BLaER1 treated with 17β-estradiol and CSF1 and Interleukin-3, amounts not matched to agents 10 nM and 100 nM (cell line): ENCODE measurements at regions not wholly inside any gene's neighbourhood (a gene's known extent, or its start where the extent isn't known, plus 50 kb on each side); places are given as distances from the start of the nearest gene placed in this dataset.

Experiments used
- H3K27ac ChIP-seq, 11 experiments: shearing (Covaris generic); formaldehyde crosslinking; 2 replicates each; pipeline ENCODE4 v1.8.1; 2022
- H3K27me3 ChIP-seq, 11 experiments: shearing (Covaris generic); formaldehyde crosslinking; 2 replicates each; pipeline ENCODE4 v1.8.1; 2022
- H3K36me3 ChIP-seq, 11 experiments: shearing (Covaris generic); formaldehyde crosslinking; 2 replicates each; pipeline ENCODE4 v1.8.1; 2022
- H3K4me1 ChIP-seq, 10 experiments: shearing (Covaris generic); formaldehyde crosslinking; 2 replicates each; pipeline ENCODE4 v1.8.1; 2022
- H3K4me2 ChIP-seq, 11 experiments: shearing (Covaris generic); formaldehyde crosslinking; 2 replicates each; pipeline ENCODE4 v1.8.1; 2022
- H3K4me3 ChIP-seq, 10 experiments: shearing (Covaris generic); formaldehyde crosslinking; 2 replicates each; pipeline ENCODE4 v1.8.1; 2022
- H3K9ac ChIP-seq, 11 experiments: shearing (Covaris generic); formaldehyde crosslinking; 2 replicates each; pipeline ENCODE4 v1.8.1; 2022
- H3K9me3 ChIP-seq, 11 experiments: shearing (Covaris generic); formaldehyde crosslinking; replicated peaks in 1 of 11; 2 replicates each; pipeline ENCODE4 v1.8.1; 2022
- H4K20me1 ChIP-seq, 11 experiments: shearing (Covaris generic); formaldehyde crosslinking; 2 replicates each; pipeline ENCODE4 v1.8.1; 2022
- Cebpa-rat ChIP-seq, 11 experiments: shearing (Covaris generic); IDR thresholded peaks; 2 replicates each; pipeline ENCODE4 v1.8.1; 2022

GRCh38 chr21:18887922-18888602, 484.5 kb upstream of the TMPRSS15 start:
- Histone ChIP-seq H3K4me3 (no peak overlapping the region), H4K20me1 (no peaks in the 10 kb centered on the region), H3K9me3 (peaks cover 7 to 10% (median 9%) of the 10 kb centered on the region in 11 experiments; a peak in 15 of 22 replicates), H3K27ac (no peak overlapping the region), H3K4me2 (no peak overlapping the region), H3K27me3 (no peaks in the 10 kb centered on the region), H3K36me3 (no peaks in the 10 kb centered on the region), H3K4me1 (no peaks in the 10 kb centered on the region), H3K9ac (no peak overlapping the region)
- no peak for TF ChIP-seq Cebpa-rat (IDR thresholded peaks at IDR 0.05)

DNA sequence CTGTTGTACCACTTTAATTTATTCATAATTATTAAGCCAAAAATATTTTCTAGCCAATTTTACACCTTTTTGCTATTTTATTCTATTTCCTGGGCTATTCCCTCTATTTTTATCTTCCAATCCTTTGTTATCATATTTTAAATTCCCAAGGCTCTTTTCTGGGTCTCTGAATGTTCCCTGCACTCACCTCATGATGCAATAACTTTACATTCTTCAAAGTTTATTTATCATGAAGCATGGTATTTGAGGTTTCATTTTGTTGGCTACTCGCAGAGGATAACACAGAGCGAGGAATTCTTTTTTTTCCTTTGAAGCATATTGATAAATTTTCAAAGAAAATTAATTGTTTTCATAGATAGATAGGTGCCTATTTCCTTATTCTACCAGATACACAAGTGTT, 489.8 kb upstream of the TMPRSS15 start:
- Histone ChIP-seq H3K9me3 (no peaks in the 10 kb centered on the region), H3K4me2 (no peak overlapping the region), H4K20me1 (no peaks in the 10 kb centered on the region), H3K9ac (no peak overlapping the region), H3K4me3 (no peak overlapping the region), H3K27ac (no peak overlapping the region), H3K27me3 (no peaks in the 10 kb centered on the region), H3K4me1 (no peaks in the 10 kb centered on the region), H3K36me3 (no peaks in the 10 kb centered on the region)
- no peak for TF ChIP-seq Cebpa-rat (IDR thresholded peaks at IDR 0.05)

- Histone ChIP-seq H3K9ac (no peak overlapping the region), H3K27me3 (no peaks in the 10 kb centered on the region), H3K36me3 (no peaks in the 10 kb centered on the region), H4K20me1 (no peaks in the 10 kb centered on the region), H3K27ac (no peak overlapping the region), H3K4me1 (no peaks in the 10 kb centered on the region), H3K4me2 (no peak overlapping the region), H3K4me3 (no peak overlapping the region), H3K9me3 (no peaks in the 10 kb centered on the region)
- TF ChIP-seq Cebpa-rat (IDR thresholded peaks at IDR 0.05): no peak
Measured at GRCh38 chr21:18894387-18894786, 490.8 kb upstream of the TMPRSS15 start.

GRCh38 chr21:18899261-18899660, 495.7 kb upstream of the TMPRSS15 start:
- no peak overlapping the region for H3K4me2 ChIP-seq
- no peak for TF ChIP-seq Cebpa-rat (IDR thresholded peaks at IDR 0.05)
- H3K27me3 ChIP-seq: no peaks in the 10 kb centered on the region
- H3K9ac ChIP-seq: no peak overlapping the region
- no peaks in the 10 kb centered on the region for H3K4me1 ChIP-seq
- H3K36me3 ChIP-seq: no peaks in the 10 kb centered on the region
- no peak overlapping the region for H3K4me3 ChIP-seq
- no peak overlapping the region for H3K27ac ChIP-seq
- no peaks in the 10 kb centered on the region for H4K20me1 ChIP-seq
- H3K9me3 ChIP-seq: no peaks in the 10 kb centered on the region

GRCh38 chr21:18902660-18903059, 499.1 kb upstream of the TMPRSS15 start:
- Histone ChIP-seq H3K36me3 (no peaks in the 10 kb centered on the region), H3K9me3 (no peaks in the 10 kb centered on the region), H3K27ac (no peak overlapping the region), H3K27me3 (no peaks in the 10 kb centered on the region), H3K4me2 (no peak overlapping the region), H4K20me1 (no peaks in the 10 kb centered on the region), H3K4me3 (no peak overlapping the region), H3K4me1 (no peaks in the 10 kb centered on the region), H3K9ac (no peak overlapping the region)
- no peak for TF ChIP-seq Cebpa-rat (IDR thresholded peaks at IDR 0.05)

DNA sequence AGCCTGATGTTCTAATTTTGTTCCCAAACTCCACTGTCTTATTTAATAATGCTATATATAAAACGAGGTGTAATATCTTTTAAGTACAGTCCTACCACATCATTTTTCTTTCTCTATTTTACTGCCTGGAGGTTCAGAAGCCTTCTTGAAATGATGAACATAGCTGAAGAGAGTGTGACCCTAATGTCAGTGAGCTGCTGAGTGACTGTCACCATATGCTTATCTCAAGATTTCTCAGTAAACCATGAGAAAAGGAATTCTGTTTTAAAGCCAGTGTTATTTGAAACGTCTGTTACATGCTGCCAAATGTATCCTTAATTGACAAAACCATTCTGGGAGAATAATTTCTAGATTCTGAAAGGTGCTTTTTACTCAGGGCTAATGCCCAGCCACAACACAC, 503.5 kb upstream of the TMPRSS15 start:
- Histone ChIP-seq H3K36me3 (no peaks in the 10 kb centered on the region), H3K4me2 (no peak overlapping the region), H3K4me1 (no peaks in the 10 kb centered on the region), H3K27ac (no peak overlapping the region), H3K9ac (no peak overlapping the region), H3K9me3 (no peaks in the 10 kb centered on the region), H4K20me1 (no peaks in the 10 kb centered on the region), H3K27me3 (no peaks in the 10 kb centered on the region), H3K4me3 (no peak overlapping the region)
- TF ChIP-seq Cebpa-rat (IDR thresholded peaks at IDR 0.05): no peak

GRCh38 chr21:18908641-18909040, 505.1 kb upstream of the TMPRSS15 start:
- no peak for TF ChIP-seq Cebpa-rat (IDR thresholded peaks at IDR 0.05)
- H3K4me1 ChIP-seq: no peaks in the 10 kb centered on the region
- no peaks in the 10 kb centered on the region for H4K20me1 ChIP-seq
- no peaks in the 10 kb centered on the region for H3K27me3 ChIP-seq
- H3K4me2 ChIP-seq: no peak overlapping the region
- no peaks in the 10 kb centered on the region for H3K36me3 ChIP-seq
- H3K9me3 ChIP-seq: no peaks in the 10 kb centered on the region
- H3K9ac ChIP-seq: no peak overlapping the region
- no peak overlapping the region for H3K27ac ChIP-seq
- H3K4me3 ChIP-seq: no peak overlapping the region

DNA sequence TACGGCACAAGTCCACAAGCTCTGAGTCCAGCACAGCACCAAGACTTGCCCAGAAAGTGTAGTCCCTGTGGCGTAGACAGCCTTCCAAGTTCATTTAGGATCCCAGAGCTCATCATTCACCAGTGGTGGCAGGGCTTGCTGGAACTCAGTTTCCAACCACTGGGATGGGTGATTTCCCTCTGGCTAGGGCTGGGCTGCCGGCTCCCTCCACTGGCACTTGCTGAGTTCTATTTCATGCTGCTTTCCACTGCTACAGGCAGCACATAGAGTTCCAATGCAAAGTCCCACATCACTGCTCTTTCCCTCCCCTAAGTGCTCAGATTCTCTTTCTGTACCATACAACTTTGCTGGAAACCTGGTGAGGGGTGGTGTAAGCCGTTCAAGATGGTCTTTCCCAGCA, 510.3 kb upstream of the TMPRSS15 start:
- H3K4me1 ChIP-seq: no peaks in the 10 kb centered on the region
- H3K9me3 ChIP-seq: no peaks in the 10 kb centered on the region
- H3K4me3 ChIP-seq: no peak overlapping the region
- no peaks in the 10 kb centered on the region for H4K20me1 ChIP-seq
- H3K27ac ChIP-seq: no peak overlapping the region
- no peak overlapping the region for H3K9ac ChIP-seq
- no peaks in the 10 kb centered on the region for H3K27me3 ChIP-seq
- no peak overlapping the region for H3K4me2 ChIP-seq
- H3K36me3 ChIP-seq: no peaks in the 10 kb centered on the region
- TF ChIP-seq Cebpa-rat (IDR thresholded peaks at IDR 0.05): no peak

DNA sequence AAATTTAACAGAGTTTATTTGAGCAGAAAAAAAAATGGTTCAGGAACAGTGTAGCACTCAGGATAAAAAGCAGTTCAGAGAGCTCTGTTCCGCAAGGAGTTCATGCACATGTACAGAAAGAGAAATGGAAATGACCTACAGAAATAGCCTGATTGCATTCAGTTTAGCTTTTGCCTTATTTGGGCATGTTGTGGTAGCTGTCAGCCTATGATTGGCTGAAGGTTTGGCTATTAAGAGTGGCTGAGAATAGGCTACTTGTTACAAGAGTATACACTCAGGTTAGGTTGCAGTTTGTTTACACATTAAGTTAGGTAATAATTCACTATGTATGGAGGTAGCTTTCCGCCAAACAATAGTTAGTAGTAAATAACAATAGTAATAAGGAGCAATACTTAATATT, 511.0 kb upstream of the TMPRSS15 start:
- TF ChIP-seq Cebpa-rat (IDR thresholded peaks at IDR 0.05): no peak
- Histone ChIP-seq H3K36me3 (no peaks in the 10 kb centered on the region), H3K4me1 (no peaks in the 10 kb centered on the region)

DNA sequence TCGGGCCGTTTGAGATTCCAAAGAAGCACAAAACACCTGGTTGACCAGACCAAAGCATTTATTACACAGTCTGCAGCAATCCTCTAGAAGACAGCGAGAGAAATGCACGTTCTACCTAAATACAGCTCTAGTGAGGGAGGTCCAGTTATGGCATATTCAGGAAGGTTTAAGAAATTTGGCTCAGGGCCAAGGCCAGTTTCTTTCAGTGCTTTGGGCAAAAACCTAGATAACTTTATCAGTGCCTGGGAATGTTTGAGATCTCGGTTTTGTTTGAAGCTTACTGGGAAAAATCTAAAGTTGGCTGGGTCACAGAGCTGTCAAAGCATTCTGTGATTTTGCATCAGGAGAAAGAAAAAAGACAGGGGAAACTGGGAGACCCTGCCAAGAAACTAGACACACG, 514.0 kb upstream of the TMPRSS15 start:
- H3K4me1 ChIP-seq: no peaks in the 10 kb centered on the region
- TF ChIP-seq Cebpa-rat (IDR thresholded peaks at IDR 0.05): no peak
- no peak overlapping the region for H3K9ac ChIP-seq
- no peaks in the 10 kb centered on the region for H3K27me3 ChIP-seq
- no peaks in the 10 kb centered on the region for H3K36me3 ChIP-seq
- H3K4me3 ChIP-seq: no peak overlapping the region
- no peaks in the 10 kb centered on the region for H3K9me3 ChIP-seq
- H3K4me2 ChIP-seq: no peak overlapping the region
- H4K20me1 ChIP-seq: no peaks in the 10 kb centered on the region
- H3K27ac ChIP-seq: no peak overlapping the region

More for the DNA sequence above, 511.0 kb upstream of the TMPRSS15 start:
- H3K27me3 ChIP-seq: no peaks in the 10 kb centered on the region
- H3K4me3 ChIP-seq: no peak overlapping the region
- no peaks in the 10 kb centered on the region for H4K20me1 ChIP-seq
- H3K4me2 ChIP-seq: no peak overlapping the region
- H3K9me3 ChIP-seq: no peaks in the 10 kb centered on the region
- no peak overlapping the region for H3K27ac ChIP-seq
- H3K9ac ChIP-seq: no peak overlapping the region
